IPS DF 4.7 (cell line): ENCODE measurements at regions not wholly inside any gene's neighbourhood (a gene's known extent, or its start where the extent isn't known, plus 50 kb on each side); places are given as distances from the start of the nearest gene placed in this dataset.

Source experiments
- DNase-seq: peaks from one replicate; pipeline ENCODE4 v3.0.0-alpha.2; 2013; ENCODE audit warnings: low spot score; ENCODE audit errors: extremely low read depth

- DNase-seq, result no peak
Observed at GRCh38 chr1:80468356-80468755, 1332.4 kb upstream of the ADGRL2 start.

- DNase-seq, result no peak
Observed at GRCh38 chr1:80462006-80462405, 1338.7 kb upstream of the ADGRL2 start.

DNA sequence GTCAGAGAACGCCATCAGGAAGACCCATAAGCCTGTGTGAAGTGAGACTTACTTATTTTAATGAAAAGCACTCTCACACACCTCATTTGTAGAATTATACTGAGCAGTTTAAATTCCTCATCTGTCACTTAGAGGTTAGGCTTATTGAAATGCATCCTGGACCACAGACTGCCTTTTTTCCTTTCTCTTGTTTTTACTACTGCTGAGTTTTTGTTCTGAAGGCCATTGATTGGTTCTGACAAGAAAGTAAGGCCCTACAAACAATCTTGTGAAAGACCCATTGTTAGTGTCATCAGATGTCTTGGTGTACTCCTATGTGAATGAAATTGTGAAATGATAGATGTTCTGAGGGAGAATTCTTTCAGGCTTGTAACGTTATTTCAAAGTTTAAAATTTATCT is 1343.3 kb upstream of the ADGRL2 start:
- DNase-seq, result no peak

DNA sequence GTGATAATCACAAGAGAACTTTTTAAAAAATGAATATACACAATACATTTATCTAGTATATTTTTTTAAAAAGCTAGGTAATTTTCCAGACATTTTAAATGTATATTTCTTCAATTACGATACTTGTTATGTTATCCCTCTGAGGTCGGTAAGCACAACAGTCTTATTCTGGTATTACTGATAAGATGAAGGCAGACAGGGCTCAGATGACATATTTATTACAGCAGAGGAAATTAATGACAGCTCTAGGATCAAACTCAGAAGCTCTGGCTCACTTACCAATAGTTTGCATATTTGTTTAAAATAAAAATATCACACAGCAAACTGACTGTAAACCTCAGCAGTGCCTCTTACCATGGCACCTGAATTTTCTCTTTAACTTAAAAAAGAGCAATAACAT is 1347.0 kb upstream of the ADGRL2 start:
- no peak for DNase-seq

- no peak for DNase-seq
Observed at GRCh38 chr1:80450711-80451110, 1350.0 kb upstream of the ADGRL2 start.

GRCh38 chr1:80448081-80448480 is 1352.7 kb upstream of the ADGRL2 start:
- DNase-seq, result no peak

GRCh38 chr1:80447526-80447925 is 1353.2 kb upstream of the ADGRL2 start:
- DNase-seq, result no peak

DNA sequence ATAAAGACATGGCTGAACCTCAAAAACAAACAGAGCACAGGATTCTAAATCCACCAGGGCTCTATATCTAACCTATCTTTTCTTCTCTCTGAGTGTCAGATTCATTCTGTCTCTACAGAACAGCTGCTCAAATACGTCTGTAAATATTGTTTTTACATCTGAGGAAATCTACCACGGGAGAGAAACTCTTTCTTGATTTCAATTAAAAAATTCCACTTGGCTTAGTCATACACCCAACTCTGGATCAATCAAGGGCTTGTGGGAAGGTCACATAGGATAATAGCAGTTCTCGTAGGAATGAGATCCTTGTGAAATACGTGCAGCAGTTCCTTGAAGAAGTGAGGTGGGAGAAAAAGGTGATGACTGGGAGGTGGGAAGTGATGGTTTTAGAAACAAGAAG is 1355.7 kb upstream of the ADGRL2 start:
- no peak for DNase-seq

DNA sequence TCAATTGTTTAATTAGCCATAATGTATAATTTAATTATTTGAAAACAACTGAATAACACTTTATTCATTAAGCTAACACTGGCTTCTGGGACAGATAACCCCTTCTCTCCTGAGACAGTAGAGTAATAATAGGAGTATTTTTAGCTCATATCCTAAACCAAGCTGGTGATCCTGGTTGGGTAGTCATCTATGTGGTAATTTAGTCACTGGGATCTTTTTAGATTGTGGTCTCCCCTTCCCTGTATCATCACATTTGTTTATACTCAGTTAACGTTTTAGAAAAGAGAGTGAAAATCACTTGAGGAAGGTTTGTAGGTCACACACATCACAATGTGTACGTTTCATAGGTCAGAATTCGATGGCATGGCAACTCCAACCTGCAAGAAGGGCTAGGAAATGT is 1356.6 kb upstream of the ADGRL2 start:
- no peak for DNase-seq

DNA sequence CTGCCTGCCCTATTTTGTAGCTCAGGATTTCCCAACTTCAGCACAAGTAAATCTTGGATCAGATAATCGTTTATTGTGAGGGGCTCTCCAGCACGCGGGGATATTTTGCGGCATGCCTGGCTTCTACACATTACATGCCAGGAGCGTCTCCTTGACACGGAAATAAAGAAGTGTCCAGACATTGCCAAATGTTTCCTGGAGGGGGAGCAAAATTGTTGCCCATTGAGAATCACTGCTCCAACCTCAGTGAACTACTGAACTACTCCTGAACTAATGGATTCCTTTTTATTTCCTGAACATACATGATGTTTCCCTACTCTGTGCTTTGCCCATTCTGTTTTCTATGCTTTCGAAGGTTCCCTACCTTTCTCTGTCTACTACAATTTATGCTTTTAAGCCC is 1359.1 kb upstream of the ADGRL2 start:
- no peak for DNase-seq

- no peak for DNase-seq
Observed at GRCh38 chr1:80436851-80437250, 1363.9 kb upstream of the ADGRL2 start.

- DNase-seq, result no peak
Observed at GRCh38 chr1:80427881-80428280, 1372.9 kb upstream of the ADGRL2 start.

GRCh38 chr1:80424249-80424648 is 1376.5 kb upstream of the ADGRL2 start:
- no peak for DNase-seq

DNA sequence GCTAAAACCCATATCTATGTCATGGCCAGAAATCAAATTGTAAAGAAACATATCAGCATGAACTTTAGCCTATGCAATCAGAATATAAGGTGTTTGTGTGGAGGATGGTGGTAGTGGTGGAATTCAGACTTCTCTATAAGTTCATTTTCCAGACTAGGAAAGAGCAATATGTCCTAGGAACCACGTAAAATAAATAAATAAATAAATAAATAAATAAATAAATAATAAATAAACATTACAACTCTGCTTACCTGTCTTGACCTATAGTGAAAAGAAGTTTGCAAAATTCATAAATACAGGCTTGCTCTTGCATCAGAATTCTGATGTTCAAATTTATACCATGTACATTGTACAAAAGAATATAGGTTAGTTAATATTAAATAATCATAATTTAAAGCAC is 1382.6 kb upstream of the ADGRL2 start:
- DNase-seq, result no peak

DNA sequence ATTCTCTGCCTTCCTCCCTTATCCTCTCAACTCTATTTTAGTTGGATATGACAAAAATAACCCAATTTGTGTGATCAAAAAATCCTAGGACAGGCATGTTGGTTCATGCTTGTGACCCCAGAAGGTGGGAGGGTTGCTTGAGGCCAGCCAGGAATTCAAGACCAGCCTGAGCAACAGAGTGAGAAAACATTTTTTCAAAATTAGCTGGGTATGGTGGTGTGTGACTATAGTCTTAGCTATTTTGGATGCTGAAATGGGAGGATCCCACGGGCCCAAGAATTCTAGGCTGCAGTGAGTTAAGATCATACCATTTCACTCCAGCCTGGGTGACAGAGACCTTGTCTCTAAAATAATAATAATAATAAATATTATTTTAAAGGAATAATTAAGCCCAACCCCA is 1383.1 kb upstream of the ADGRL2 start:
- no peak for DNase-seq

- no peak for DNase-seq
Observed at GRCh38 chr1:80413969-80414368, 1386.8 kb upstream of the ADGRL2 start.

DNA sequence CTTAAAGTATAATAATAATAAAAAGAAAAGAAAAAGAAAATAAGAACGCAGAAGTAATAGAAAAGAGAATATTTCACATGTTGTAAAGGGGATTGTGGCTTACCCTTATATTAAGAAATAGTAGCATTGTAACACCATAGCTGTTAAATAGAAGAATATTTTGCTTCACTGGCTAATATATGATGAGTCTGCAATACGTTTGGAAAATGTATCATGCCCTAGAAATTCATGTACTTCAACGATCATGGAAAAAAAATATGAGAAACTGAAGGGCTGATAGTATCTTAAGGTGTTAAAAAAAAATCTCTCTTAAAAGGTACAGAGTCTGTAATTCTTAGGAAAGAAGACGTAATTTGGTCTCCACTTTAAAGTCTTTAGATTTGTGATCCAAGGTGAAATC is 1390.5 kb upstream of the ADGRL2 start:
- DNase-seq, result no peak

DNA sequence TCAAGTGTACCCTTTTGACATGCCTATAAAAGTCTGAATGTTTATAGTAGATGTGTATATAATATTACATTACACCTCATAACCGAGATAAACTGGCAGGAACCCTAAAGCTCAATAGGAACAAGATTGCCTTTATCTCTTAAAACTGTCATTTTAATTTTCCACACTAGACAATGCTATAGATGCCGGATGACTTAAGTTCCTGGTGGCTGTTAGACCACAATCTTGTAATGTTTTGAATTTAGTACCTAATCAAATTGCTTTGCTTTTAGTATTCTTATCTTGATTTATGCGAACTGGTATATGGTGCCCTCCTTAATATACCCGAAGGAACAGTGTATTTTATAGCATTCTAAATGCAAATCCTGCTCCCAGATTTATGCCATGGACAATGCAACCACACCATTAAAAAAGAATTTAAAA is 1397.0 kb upstream of the ADGRL4 start:
- DNase-seq, result no peak

DNA sequence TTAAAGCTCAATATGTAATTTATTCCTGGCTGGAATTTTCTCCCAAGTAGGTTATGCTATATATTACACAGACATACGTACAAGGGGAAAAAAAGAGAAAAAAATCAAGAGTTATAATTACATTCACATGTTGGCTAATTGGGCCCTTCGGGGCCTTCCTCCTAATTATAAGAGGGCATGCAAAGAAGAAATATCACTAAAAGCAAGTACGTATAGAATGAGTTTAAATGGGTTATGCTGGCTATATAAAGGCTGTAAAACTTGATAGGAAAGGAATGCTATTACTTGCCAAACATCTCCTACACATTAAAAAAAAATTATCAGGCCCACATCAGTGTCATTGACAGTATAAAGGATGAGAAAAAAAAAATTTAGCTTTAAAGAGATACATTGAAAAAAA is 1396.1 kb upstream of the ADGRL4 start:
- no peak for DNase-seq

GRCh38 chr1:80401757-80402156 is 1395.2 kb upstream of the ADGRL4 start:
- DNase-seq, result no peak

GRCh38 chr1:80392529-80392928 is 1386.0 kb upstream of the ADGRL4 start:
- no peak for DNase-seq

DNA sequence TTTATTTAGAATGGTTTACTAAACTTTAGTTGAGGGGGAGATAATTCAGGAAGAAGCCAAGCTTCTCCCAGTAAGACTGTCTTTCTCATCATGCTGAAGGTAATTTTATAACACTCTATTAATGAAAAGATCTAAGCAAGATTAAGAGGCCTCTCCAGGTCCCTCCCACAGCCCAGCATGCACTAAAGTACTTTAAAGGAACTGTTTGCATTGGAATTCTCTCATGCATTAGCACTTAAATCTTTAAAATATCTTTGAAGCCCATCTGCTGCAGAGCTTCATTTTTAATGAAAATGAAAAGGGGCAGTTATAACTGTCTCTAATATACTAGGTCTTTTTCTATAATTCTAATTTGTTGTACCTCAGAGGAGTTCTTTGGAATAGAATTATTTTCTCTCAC is 1379.1 kb upstream of the ADGRL4 start:
- DNase-seq, result no peak

DNA sequence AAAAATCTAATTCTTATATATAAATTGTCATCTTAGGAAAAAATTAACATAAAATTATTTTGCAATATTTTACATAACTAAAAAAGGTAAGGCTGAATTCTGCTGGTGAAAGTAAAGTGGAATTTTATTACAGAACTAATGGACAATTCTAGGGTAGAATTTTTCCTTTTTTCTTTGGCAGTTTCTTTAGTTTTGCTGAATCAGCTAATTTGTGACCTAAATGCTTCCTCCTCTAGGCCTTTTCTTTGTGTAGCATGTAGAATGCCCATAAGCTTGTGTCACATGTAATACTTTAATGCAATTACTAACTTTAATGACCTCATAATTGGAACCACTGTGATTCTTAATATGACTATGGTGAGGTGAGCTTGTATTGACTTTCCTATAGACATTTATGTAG is 1378.4 kb upstream of the ADGRL4 start:
- no peak for DNase-seq

- DNase-seq, result no peak
Observed at GRCh38 chr1:80384083-80384830, 1377.7 kb upstream of the ADGRL4 start.
